VCaP (cell line): ENCODE measurements at regions not wholly inside any gene's neighbourhood (a gene's known extent, or its start where the extent isn't known, plus 50 kb on each side); places are given as distances from the start of the nearest gene placed in this dataset.

ENCODE experiments used
- H3K27ac ChIP-seq: fragments of 450-650 bp; 2 replicates; pipeline ENCODE4 v1.5.1; 2017
- CTCF ChIP-seq: fragments of 450-650 bp; conservative IDR thresholded peaks from 2 replicates; pipeline ENCODE4 v1.5.1; 2017; ENCODE audit warnings: mild to moderate bottlenecking, moderate library complexity

GRCh38 chr1:168888418-168888817 is 159.4 kb upstream of the DPT start:
- no peak for TF ChIP-seq CTCF
- no peak overlapping the region for H3K27ac ChIP-seq

GRCh38 chr1:168892931-168893330 is 163.9 kb upstream of the DPT start:
- H3K27ac ChIP-seq, result no peak overlapping the region
- no peak for TF ChIP-seq CTCF

- no peak for TF ChIP-seq CTCF
- no peak overlapping the region for H3K27ac ChIP-seq
These were observed 164.4 kb upstream of the DPT start for GRCh38 chr1:168893359-168893801.

- H3K27ac ChIP-seq, result no peak overlapping the region
- TF ChIP-seq CTCF, result no peak
These were observed 165.4 kb upstream of the DPT start for GRCh38 chr1:168894397-168894903.

- no peak overlapping the region for H3K27ac ChIP-seq
- TF ChIP-seq CTCF, result no peak
These were observed 168.2 kb upstream of the DPT start for GRCh38 chr1:168897249-168897648.

- H3K27ac ChIP-seq, result no peak overlapping the region
- no peak for TF ChIP-seq CTCF
These were observed 174.3 kb upstream of the DPT start for GRCh38 chr1:168903237-168903830.

- peak overlapping the region; percentile 84 for H3K27ac ChIP-seq
- no peak for TF ChIP-seq CTCF
These were observed 176.6 kb upstream of the DPT start for GRCh38 chr1:168905633-168906032.
